Skin epidermis (tissue), 12 donors: ENCODE measurements at regions not wholly inside any gene's neighbourhood (a gene's known extent, or its start where the extent isn't known, plus 50 kb on each side); places are given as distances from the start of the nearest gene placed in this dataset.

Experiments used
- H3K27ac ChIP-seq, 21 experiments: fragments of 200-600 bp; sonication (generic) in 11 of 21; one replicate each; pipeline ENCODE4 v1.5.0; 2020; ENCODE audit warnings: mild to moderate bottlenecking in 3 of 21, inconsistent platforms in 2 of 21, moderate library complexity in 2 of 21
- H3K4me3 ChIP-seq, 7 experiments: fragments of 200-600 bp; sonication (generic) in 2 of 7; one replicate each; pipeline ENCODE4 v1.5.0; 2020; ENCODE audit warnings: inconsistent platforms in 2 of 7, mild to moderate bottlenecking in 2 of 7, moderate library complexity in 1 of 7

GRCh38 chr4:10285028-10285427 lies 168.4 kb upstream of the WDR1 start:
- no peak overlapping the region for H3K4me3 ChIP-seq
- no peak overlapping the region for H3K27ac ChIP-seq

GRCh38 chr4:10283761-10284160 lies 167.2 kb upstream of the WDR1 start:
- H3K4me3 ChIP-seq = no peak overlapping the region
- H3K27ac ChIP-seq = no peak overlapping the region

GRCh38 chr4:10281996-10282395 lies 165.4 kb upstream of the WDR1 start:
- H3K4me3 ChIP-seq = no peak overlapping the region
- no peak overlapping the region for H3K27ac ChIP-seq

- no peak overlapping the region for H3K4me3 ChIP-seq
- no peak overlapping the region for H3K27ac ChIP-seq
These were observed 162.7 kb upstream of the WDR1 start for GRCh38 chr4:10279261-10279660.

- H3K4me3 ChIP-seq = no peak overlapping the region
- no peak overlapping the region for H3K27ac ChIP-seq
These were observed 161.5 kb upstream of the WDR1 start for GRCh38 chr4:10278071-10278470.

- Histone ChIP-seq H3K27ac (no peak overlapping the region), H3K4me3 (no peak overlapping the region)
These were observed 159.6 kb upstream of the WDR1 start for GRCh38 chr4:10276152-10276551.

GRCh38 chr4:10275696-10276095 lies 159.1 kb upstream of the WDR1 start:
- no peak overlapping the region for H3K4me3 ChIP-seq
- H3K27ac ChIP-seq = no peak overlapping the region

GRCh38 chr4:10273030-10273429 lies 156.4 kb upstream of the WDR1 start:
- no peak overlapping the region for H3K4me3 ChIP-seq

GRCh38 chr4:10272511-10272910 lies 155.9 kb upstream of the WDR1 start:
- no peak overlapping the region for H3K27ac ChIP-seq
- no peak overlapping the region for H3K4me3 ChIP-seq

More at GRCh38 chr4:10273030-10273429, 156.4 kb upstream of the WDR1 start:
- no peak overlapping the region for H3K27ac ChIP-seq

- no peak overlapping the region for H3K27ac ChIP-seq
These were observed 150.5 kb upstream of the WDR1 start for GRCh38 chr4:10267066-10267465.

GRCh38 chr4:10260777-10261176 lies 144.2 kb upstream of the WDR1 start:
- H3K4me3 ChIP-seq = no peak overlapping the region

More at GRCh38 chr4:10267066-10267465, 150.5 kb upstream of the WDR1 start:
- H3K4me3 ChIP-seq = no peak overlapping the region

GRCh38 chr4:10259976-10260375 lies 143.4 kb upstream of the WDR1 start:
- no peak overlapping the region for H3K4me3 ChIP-seq
- no peak overlapping the region for H3K27ac ChIP-seq

More at GRCh38 chr4:10260777-10261176, 144.2 kb upstream of the WDR1 start:
- no peak overlapping the region for H3K27ac ChIP-seq

- H3K27ac ChIP-seq = no peak overlapping the region
These were observed 139.6 kb upstream of the WDR1 start for GRCh38 chr4:10256203-10256602.

GRCh38 chr4:10253765-10254164 lies 137.2 kb upstream of the WDR1 start:
- H3K4me3 ChIP-seq = no peak overlapping the region

More at GRCh38 chr4:10256203-10256602, 139.6 kb upstream of the WDR1 start:
- no peak overlapping the region for H3K4me3 ChIP-seq

GRCh38 chr4:10245751-10246150 lies 129.2 kb upstream of the WDR1 start:
- Histone ChIP-seq H3K27ac (no peak overlapping the region), H3K4me3 (no peak overlapping the region)

More at GRCh38 chr4:10253765-10254164, 137.2 kb upstream of the WDR1 start:
- no peak overlapping the region for H3K27ac ChIP-seq

GRCh38 chr4:10243856-10244255 lies 127.3 kb upstream of the WDR1 start:
- H3K27ac ChIP-seq = no peak overlapping the region
- no peak overlapping the region for H3K4me3 ChIP-seq

- Histone ChIP-seq H3K4me3 (no peak overlapping the region), H3K27ac (no peak overlapping the region)
These were observed 124.1 kb upstream of the WDR1 start for GRCh38 chr4:10240691-10241090.

GRCh38 chr4:10239982-10240654 lies 123.5 kb upstream of the WDR1 start:
- Histone ChIP-seq H3K27ac (no peak overlapping the region), H3K4me3 (no peak overlapping the region)

- Histone ChIP-seq H3K27ac (no peak overlapping the region), H3K4me3 (no peak overlapping the region)
These were observed 120.5 kb upstream of the WDR1 start for GRCh38 chr4:10237131-10237530.

GRCh38 chr4:10232114-10232513 lies 115.5 kb upstream of the WDR1 start:
- Histone ChIP-seq H3K4me3 (no peak overlapping the region), H3K27ac (no peak overlapping the region)

GRCh38 chr4:10226756-10227155 lies 110.2 kb upstream of the WDR1 start:
- no peak overlapping the region for H3K4me3 ChIP-seq
- no peak overlapping the region for H3K27ac ChIP-seq

- H3K27ac ChIP-seq = no peak overlapping the region
- H3K4me3 ChIP-seq = no peak overlapping the region
These were observed 108.5 kb upstream of the WDR1 start for GRCh38 chr4:10225096-10225495.
